ENCODE measurements at regions not wholly inside any gene's neighbourhood (a gene's known extent, or its start where the extent isn't known, plus 50 kb on each side); places are given as distances from the start of the nearest gene placed in this dataset.

- DNase-seq, result peak; percentile 1
Observed at GRCh38 chr4:119930546-119930945, 136.1 kb downstream of the MAD2L1 start.

- no peak for DNase-seq
Observed at GRCh38 chr4:119921830-119922229, 144.8 kb downstream of the MAD2L1 start.

GRCh38 chr4:119906277-119906676, 160.4 kb downstream of the MAD2L1 start:
- no peak for DNase-seq

GRCh38 chr4:119898211-119898610, 168.4 kb downstream of the MAD2L1 start:
- DNase-seq, result no peak

- DNase-seq, result no peak
Observed at GRCh38 chr4:119897260-119897659, 169.4 kb downstream of the MAD2L1 start.

GRCh38 chr4:119894650-119895208, 171.9 kb downstream of the MAD2L1 start:
- DNase-seq, result no peak

GRCh38 chr4:119873794-119874325, 192.8 kb downstream of the MAD2L1 start:
- no peak for DNase-seq

GRCh38 chr4:119873132-119873531, 193.5 kb downstream of the MAD2L1 start:
- DNase-seq, result no peak

GRCh38 chr4:119872371-119873016, 194.2 kb downstream of the MAD2L1 start:
- DNase-seq, result no peak

- DNase-seq, result no peak
Observed at GRCh38 chr4:119870856-119871255, 195.8 kb downstream of the MAD2L1 start.

GRCh38 chr4:119865789-119866188, 200.9 kb downstream of the MAD2L1 start:
- DNase-seq, result no peak

GRCh38 chr4:119865389-119865788, 201.3 kb downstream of the MAD2L1 start:
- DNase-seq, result no peak

- DNase-seq, result no peak
Observed at GRCh38 chr4:119861731-119862130, 204.9 kb downstream of the MAD2L1 start.

- peak; percentile 1 for DNase-seq
Observed at GRCh38 chr4:119858176-119858575, 208.5 kb downstream of the MAD2L1 start.

GRCh38 chr4:119854364-119854763, 212.3 kb downstream of the MAD2L1 start:
- no peak for DNase-seq

GRCh38 chr4:119851649-119852048, 215.0 kb downstream of the MAD2L1 start:
- no peak for DNase-seq

- no peak for DNase-seq
Observed at GRCh38 chr4:119841361-119841760, 212.8 kb upstream of the PDE5A start.

- DNase-seq, result no peak
Observed at GRCh38 chr4:119835613-119835910, 207.0 kb upstream of the PDE5A start.

GRCh38 chr4:119834906-119835612, 206.5 kb upstream of the PDE5A start:
- DNase-seq, result no peak

- DNase-seq, result no peak
Observed at GRCh38 chr4:119833611-119834010, 205.0 kb upstream of the PDE5A start.

- no peak for DNase-seq
Observed at GRCh38 chr4:119832776-119833175, 204.2 kb upstream of the PDE5A start.

- no peak for DNase-seq
Observed at GRCh38 chr4:119829326-119829725, 200.7 kb upstream of the PDE5A start.

- DNase-seq, result no peak
Observed at GRCh38 chr4:119825696-119826095, 197.1 kb upstream of the PDE5A start.

GRCh38 chr4:119823891-119824290, 195.3 kb upstream of the PDE5A start:
- no peak for DNase-seq
